ENCODE measurements at regions not wholly inside any gene's neighbourhood (a gene's known extent, or its start where the extent isn't known, plus 50 kb on each side); places are given as distances from the start of the nearest gene placed in this dataset.

DNA sequence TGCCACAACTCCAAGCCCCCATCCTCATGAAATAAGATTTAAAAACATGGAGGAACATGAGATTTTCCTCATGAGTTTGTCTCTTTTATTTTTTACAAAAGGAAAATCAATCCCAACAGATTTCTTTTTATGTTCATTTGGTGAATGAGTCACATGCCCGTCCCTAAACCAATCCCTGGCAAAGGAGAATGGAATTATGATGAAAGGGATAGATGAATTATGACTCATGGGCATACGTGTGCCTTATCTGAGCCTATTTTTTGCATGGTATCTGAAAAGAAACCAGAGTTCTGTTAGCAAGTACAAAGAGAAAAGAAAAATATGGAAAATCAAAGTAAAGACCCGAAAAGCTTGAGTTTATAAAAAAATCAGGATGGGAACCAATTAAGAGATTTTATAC is 267.5 kb upstream of the TMEM161B start:
- Histone ChIP-seq H3K27me3 (ENCODE audit: control insufficient read depth, low read length) (no peaks in the 10 kb centered on the region), H3K4me3 (ENCODE audit: low read length) (no peak overlapping the region), H3K4me2 (ENCODE audit: low read length) (no peak overlapping the region), H3K27ac (ENCODE audit: low read depth, low read length) (no peak overlapping the region), H3F3A (ENCODE audit: control insufficient read depth, insufficient read depth) (no peaks in the 10 kb centered on the region), H3K79me2 (ENCODE audit: control insufficient read depth, low read length) (no peaks in the 10 kb centered on the region), H4K20me1 (ENCODE audit: control insufficient read depth, insufficient read depth, low read depth, low read length) (no peaks in the 10 kb centered on the region), H3K36me3 (ENCODE audit: control insufficient read depth, low read length) (no peaks in the 10 kb centered on the region), H3K9me3 (ENCODE audit: control insufficient read depth, insufficient read depth, low read length) (0 out of 2 replicates have a peak, but pooled peaks cover 2% of the 10 kb centered on the region), H3K9me2 (replicated peaks; ENCODE audit: control insufficient read depth, low read length) (no peaks in the 10 kb centered on the region), H3K4me1 (ENCODE audit: control insufficient read depth, low read length) (no peaks in the 10 kb centered on the region)
- TF ChIP-seq, protein P1, sequence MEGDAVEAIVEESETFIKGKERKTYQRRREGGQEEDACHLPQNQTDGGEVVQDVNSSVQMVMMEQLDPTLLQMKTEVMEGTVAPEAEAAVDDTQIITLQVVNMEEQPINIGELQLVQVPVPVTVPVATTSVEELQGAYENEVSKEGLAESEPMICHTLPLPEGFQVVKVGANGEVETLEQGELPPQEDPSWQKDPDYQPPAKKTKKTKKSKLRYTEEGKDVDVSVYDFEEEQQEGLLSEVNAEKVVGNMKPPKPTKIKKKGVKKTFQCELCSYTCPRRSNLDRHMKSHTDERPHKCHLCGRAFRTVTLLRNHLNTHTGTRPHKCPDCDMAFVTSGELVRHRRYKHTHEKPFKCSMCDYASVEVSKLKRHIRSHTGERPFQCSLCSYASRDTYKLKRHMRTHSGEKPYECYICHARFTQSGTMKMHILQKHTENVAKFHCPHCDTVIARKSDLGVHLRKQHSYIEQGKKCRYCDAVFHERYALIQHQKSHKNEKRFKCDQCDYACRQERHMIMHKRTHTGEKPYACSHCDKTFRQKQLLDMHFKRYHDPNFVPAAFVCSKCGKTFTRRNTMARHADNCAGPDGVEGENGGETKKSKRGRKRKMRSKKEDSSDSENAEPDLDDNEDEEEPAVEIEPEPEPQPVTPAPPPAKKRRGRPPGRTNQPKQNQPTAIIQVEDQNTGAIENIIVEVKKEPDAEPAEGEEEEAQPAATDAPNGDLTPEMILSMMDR (IDR thresholded peaks at IDR 0.05; ENCODE audit: low read depth, low read length, poor library complexity, severe bottlenecking) = no peak
- TF ChIP-seq EZH2phosphoT487 (IDR thresholded peaks at IDR 0.05; ENCODE audit: borderline replicate concordance, low read length) = no peak

DNA sequence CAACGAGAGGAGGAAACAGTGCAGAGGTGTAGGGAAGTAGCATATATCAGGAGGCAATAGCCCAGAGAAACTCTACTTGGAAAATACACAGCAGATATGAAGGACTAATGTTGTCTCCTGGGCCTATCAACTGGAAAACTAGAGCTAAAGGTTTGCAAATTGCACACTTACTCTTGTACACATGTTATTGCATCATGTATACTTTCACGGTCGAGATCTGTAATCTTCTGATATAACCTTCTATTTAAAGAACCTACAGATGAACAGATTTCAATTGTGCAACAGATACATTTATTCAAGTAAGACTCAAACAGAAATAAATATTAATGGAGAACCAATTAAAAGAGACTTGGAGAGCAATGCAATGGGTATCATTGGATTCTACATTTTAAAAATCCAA is 256.3 kb upstream of the TMEM161B start:
- H4K20me1 ChIP-seq (ENCODE audit: control insufficient read depth, insufficient read depth, low read depth, low read length) = no peaks in the 10 kb centered on the region
- no peaks in the 10 kb centered on the region for H3K36me3 ChIP-seq (ENCODE audit: control insufficient read depth, low read length)
- H3K79me2 ChIP-seq (ENCODE audit: control insufficient read depth, low read length) = no peaks in the 10 kb centered on the region
- no peaks in the 10 kb centered on the region for H3K9me3 ChIP-seq (ENCODE audit: control insufficient read depth, insufficient read depth, low read length)
- no peak for TF ChIP-seq EZH2phosphoT487 (IDR thresholded peaks at IDR 0.05; ENCODE audit: borderline replicate concordance, low read length)
- TF ChIP-seq, protein P1 (IDR thresholded peaks at IDR 0.05; ENCODE audit: low read depth, low read length, poor library complexity, severe bottlenecking) = no peak
- no peaks in the 10 kb centered on the region for H3F3A ChIP-seq (ENCODE audit: control insufficient read depth, insufficient read depth)
- H3K4me1 ChIP-seq (ENCODE audit: control insufficient read depth, low read length) = no peaks in the 10 kb centered on the region
- no peak overlapping the region for H3K27ac ChIP-seq (ENCODE audit: low read depth, low read length)
- no peak overlapping the region for H3K4me2 ChIP-seq (ENCODE audit: low read length)
- no peaks in the 10 kb centered on the region for H3K27me3 ChIP-seq (ENCODE audit: control insufficient read depth, low read length)
- no peak overlapping the region for H3K4me3 ChIP-seq (ENCODE audit: low read length)
- no peaks in the 10 kb centered on the region for H3K9me2 ChIP-seq (replicated peaks; ENCODE audit: control insufficient read depth, low read length)

DNA sequence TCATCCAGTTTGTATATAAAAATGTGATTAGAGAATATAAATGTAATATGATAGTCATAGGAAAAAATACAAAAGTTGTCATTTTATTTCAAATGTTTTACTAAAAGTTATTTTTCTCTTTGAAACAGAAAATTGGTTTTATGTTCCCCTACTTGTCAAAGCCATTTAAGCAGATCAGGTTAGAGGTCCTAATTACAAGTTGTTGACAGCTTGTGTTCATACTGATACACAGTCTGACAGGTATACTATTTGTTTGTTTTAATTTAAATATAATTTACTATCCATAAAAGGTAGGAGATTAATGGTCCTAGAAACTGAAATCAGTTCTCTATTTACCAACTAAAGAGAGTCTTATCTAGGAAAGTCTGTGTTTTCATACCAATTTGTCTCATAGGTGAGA is 250.4 kb upstream of the TMEM161B start:
- Histone ChIP-seq H3K4me2 (ENCODE audit: low read length) (no peak overlapping the region), H3K9me2 (replicated peaks; ENCODE audit: control insufficient read depth, low read length) (no peaks in the 10 kb centered on the region)

More for the DNA sequence above, 250.4 kb upstream of the TMEM161B start:
- Histone ChIP-seq H3K4me3 (ENCODE audit: low read length) (no peak overlapping the region), H3K27me3 (ENCODE audit: control insufficient read depth, low read length) (no peaks in the 10 kb centered on the region), H3K4me1 (ENCODE audit: control insufficient read depth, low read length) (no peaks in the 10 kb centered on the region), H3K27ac (ENCODE audit: low read depth, low read length) (no peak overlapping the region), H3K9me3 (ENCODE audit: control insufficient read depth, insufficient read depth, low read length) (no peaks in the 10 kb centered on the region), H3F3A (ENCODE audit: control insufficient read depth, insufficient read depth) (no peaks in the 10 kb centered on the region), H3K79me2 (ENCODE audit: control insufficient read depth, low read length) (no peaks in the 10 kb centered on the region), H4K20me1 (ENCODE audit: control insufficient read depth, insufficient read depth, low read depth, low read length) (no peaks in the 10 kb centered on the region), H3K36me3 (ENCODE audit: control insufficient read depth, low read length) (no peaks in the 10 kb centered on the region)
- TF ChIP-seq, protein P1 (IDR thresholded peaks at IDR 0.05; ENCODE audit: low read depth, low read length, poor library complexity, severe bottlenecking) = no peak
- no peak for TF ChIP-seq EZH2phosphoT487 (IDR thresholded peaks at IDR 0.05; ENCODE audit: borderline replicate concordance, low read length)

All from DOHH2 (cell line).